Glutamatergic neuron (in vitro differentiated cells): ENCODE measurements at regions not wholly inside any gene's neighbourhood (a gene's known extent, or its start where the extent isn't known, plus 50 kb on each side); places are given as distances from the start of the nearest gene placed in this dataset.

ENCODE experiments used
- DNase-seq: peaks from one replicate; pipeline ENCODE4 v3.0.0; 2022
- H3K27ac Mint-ChIP-seq: one replicate; pipeline ENCODE4 v1.8.0; 2020; ENCODE audit warnings: mild to moderate bottlenecking, mixed read lengths, inconsistent platforms; ENCODE audit not compliant: unreplicated experiment
- H3K27me3 Mint-ChIP-seq: one replicate; pipeline ENCODE4 v1.8.0; 2020; ENCODE audit warnings: mild to moderate bottlenecking, moderate library complexity, mixed read lengths, inconsistent platforms; ENCODE audit not compliant: unreplicated experiment
- H3K36me3 Mint-ChIP-seq: one replicate; pipeline ENCODE4 v1.8.0; 2020; ENCODE audit warnings: mild to moderate bottlenecking, mixed read lengths, inconsistent platforms; ENCODE audit not compliant: unreplicated experiment
- H3K4me1 Mint-ChIP-seq: one replicate; pipeline ENCODE4 v1.8.0; 2020; ENCODE audit warnings: mild to moderate bottlenecking, low read depth, mixed read lengths, inconsistent platforms; ENCODE audit not compliant: unreplicated experiment
- H3K4me3 Mint-ChIP-seq: one replicate; pipeline ENCODE4 v1.8.0; 2020; ENCODE audit warnings: mild to moderate bottlenecking, mixed read lengths, inconsistent platforms; ENCODE audit not compliant: unreplicated experiment
- H3K9me3 Mint-ChIP-seq: one replicate; pipeline ENCODE4 v1.8.0; 2020; ENCODE audit warnings: mild to moderate bottlenecking, moderate library complexity, mixed read lengths, inconsistent platforms; ENCODE audit not compliant: unreplicated experiment
- CTCF ChIP-seq: fragments of 200-600 bp; sonication (generic); IDR thresholded peaks from one replicate; pipeline ENCODE4 v1.5.0; 2021; ENCODE audit not compliant: partially characterized antibody, unreplicated experiment

GRCh38 chr14:84399296-84399910, 1130.5 kb upstream of the FLRT2 start:
- Mint-ChIP-seq H3K9me3 (peaks cover 3% of the 10 kb centered on the region), H3K27ac (no peak overlapping the region)
- TF ChIP-seq CTCF: no peak

GRCh38 chr14:84401631-84402030, 1128.3 kb upstream of the FLRT2 start:
- Mint-ChIP-seq H3K36me3 (peaks cover 7% of the 10 kb centered on the region), H3K9me3 (peaks cover 3% of the 10 kb centered on the region), H3K27me3 (peaks cover 2% of the 10 kb centered on the region), H3K4me1 (no peaks in the 10 kb centered on the region), H3K4me3 (no peak overlapping the region), H3K27ac (no peak overlapping the region)
- DNase-seq: no peak
- TF ChIP-seq CTCF: no peak

More at GRCh38 chr14:84399296-84399910, 1130.5 kb upstream of the FLRT2 start:
- peaks cover 7% of the 10 kb centered on the region for H3K36me3 Mint-ChIP-seq
- H3K4me3 Mint-ChIP-seq: no peak overlapping the region
- H3K4me1 Mint-ChIP-seq: no peaks in the 10 kb centered on the region
- DNase-seq: no peak
- peaks cover 4% of the 10 kb centered on the region for H3K27me3 Mint-ChIP-seq

GRCh38 chr14:84403585-84403984, 1126.4 kb upstream of the FLRT2 start:
- Mint-ChIP-seq H3K9me3 (peaks cover 3% of the 10 kb centered on the region), H3K36me3 (peaks cover 3% of the 10 kb centered on the region), H3K4me1 (no peaks in the 10 kb centered on the region), H3K27ac (no peak overlapping the region), H3K4me3 (no peak overlapping the region), H3K27me3 (peaks cover 2% of the 10 kb centered on the region)
- no peak for DNase-seq
- TF ChIP-seq CTCF: no peak

DNA sequence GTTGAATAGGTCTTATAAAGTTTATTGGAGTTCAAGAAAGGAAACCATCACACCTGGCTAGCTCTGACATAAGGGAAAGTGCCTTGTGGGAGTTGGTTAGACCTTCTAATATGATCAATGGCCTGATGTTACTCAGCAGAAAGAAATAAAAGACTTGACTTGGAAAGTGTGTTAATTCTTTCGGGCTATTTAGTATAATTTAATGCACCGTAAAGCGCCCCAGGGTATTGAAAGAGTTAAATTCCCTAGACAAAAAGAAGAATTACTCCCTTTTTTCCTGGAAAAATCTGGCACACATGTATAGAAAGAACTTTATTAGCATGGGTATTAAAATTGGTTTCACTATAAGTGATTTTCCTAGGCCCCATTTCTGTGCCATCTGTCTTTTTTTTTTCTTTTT, 1125.7 kb upstream of the FLRT2 start:
- H3K9me3 Mint-ChIP-seq: peaks cover 3% of the 10 kb centered on the region
- no peaks in the 10 kb centered on the region for H3K4me1 Mint-ChIP-seq
- no peak for TF ChIP-seq CTCF
- H3K36me3 Mint-ChIP-seq: no peaks in the 10 kb centered on the region
- peaks cover 2% of the 10 kb centered on the region for H3K27me3 Mint-ChIP-seq
- no peak overlapping the region for H3K4me3 Mint-ChIP-seq
- DNase-seq: no peak
- no peak overlapping the region for H3K27ac Mint-ChIP-seq

DNA sequence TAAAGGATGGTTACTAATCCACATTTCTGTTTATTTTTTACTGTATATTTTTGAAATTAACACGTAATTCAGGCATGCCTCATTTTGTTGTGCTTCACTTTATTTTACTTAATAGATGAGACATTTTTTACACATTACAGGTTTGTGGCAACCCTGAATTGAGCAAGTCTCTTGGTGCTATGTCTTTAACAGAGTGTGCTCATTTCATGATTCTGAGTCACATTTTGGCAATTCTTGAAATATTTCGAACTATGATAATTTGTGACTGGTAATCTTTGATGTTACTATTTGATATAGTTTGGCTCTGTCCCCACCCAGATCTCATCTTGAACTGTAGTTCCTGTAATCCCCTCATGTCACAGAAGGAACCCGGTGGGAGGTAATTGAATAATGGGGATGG, 1120.5 kb upstream of the FLRT2 start:
- no peaks in the 10 kb centered on the region for H3K27me3 Mint-ChIP-seq
- peaks cover 3% of the 10 kb centered on the region for H3K9me3 Mint-ChIP-seq
- DNase-seq: no peak
- no peak for TF ChIP-seq CTCF
- H3K27ac Mint-ChIP-seq: no peak overlapping the region
- no peaks in the 10 kb centered on the region for H3K4me1 Mint-ChIP-seq
- no peaks in the 10 kb centered on the region for H3K36me3 Mint-ChIP-seq
- no peak overlapping the region for H3K4me3 Mint-ChIP-seq
